Adipocyte (in vitro differentiated cells): ENCODE measurements at regions not wholly inside any gene's neighbourhood (a gene's known extent, or its start where the extent isn't known, plus 50 kb on each side); places are given as distances from the start of the nearest gene placed in this dataset.

Experiments used
- DNase-seq: peaks from one replicate; pipeline ENCODE4 v3.0.0-alpha.2; 2015; ENCODE audit warnings: low read depth
- H3K27me3 ChIP-seq: replicated peaks from 2 replicates; pipeline ENCODE4 v1.7.0; 2013; ENCODE audit warnings: mild to moderate bottlenecking, low read length, moderate library complexity; ENCODE audit not compliant: control insufficient read depth, insufficient read depth
- H3K36me3 ChIP-seq: 2 replicates; pipeline ENCODE4 v1.7.0; 2013; ENCODE audit warnings: low read length, mild to moderate bottlenecking, moderate library complexity; ENCODE audit not compliant: control insufficient read depth, insufficient read depth, severe bottlenecking
- H3K4me1 ChIP-seq: 2 replicates; pipeline ENCODE4 v1.7.0; 2013; ENCODE audit warnings: mild to moderate bottlenecking, low read length, moderate library complexity; ENCODE audit not compliant: control insufficient read depth, insufficient read depth
- H3K4me3 ChIP-seq: 2 replicates; pipeline ENCODE4 v1.7.0; 2013; ENCODE audit warnings: mild to moderate bottlenecking, low read length, moderate library complexity
- H3K9ac ChIP-seq: 2 replicates; pipeline ENCODE4 v1.7.0; 2013; ENCODE audit warnings: mild to moderate bottlenecking, low read length, moderate library complexity
- H3K9me3 ChIP-seq: 2 replicates; pipeline ENCODE4 v1.7.0; 2013; ENCODE audit warnings: mild to moderate bottlenecking, low read length, moderate library complexity; ENCODE audit not compliant: control insufficient read depth

- no peak for DNase-seq
These were observed 1313.5 kb upstream of the WWC1 start for GRCh38 chr5:166977911-166978422.

GRCh38 chr5:166979307-166979895 is 1312.0 kb upstream of the WWC1 start:
- DNase-seq, result peak; percentile 4
- peak overlapping the region; percentile 72 for H3K4me3 ChIP-seq
- no peak overlapping the region for H3K9ac ChIP-seq
- H3K36me3 ChIP-seq, result no peaks in the 10 kb centered on the region
- no peaks in the 10 kb centered on the region for H3K9me3 ChIP-seq
- H3K27me3 ChIP-seq, result peaks cover 54% of the 10 kb centered on the region
- peaks cover 5% of the 10 kb centered on the region for H3K4me1 ChIP-seq

More at GRCh38 chr5:166977911-166978422, 1313.5 kb upstream of the WWC1 start:
- Histone ChIP-seq H3K9me3 (no peaks in the 10 kb centered on the region), H3K9ac (no peak overlapping the region), H3K36me3 (no peaks in the 10 kb centered on the region), H3K4me1 (peaks cover 5% of the 10 kb centered on the region), H3K27me3 (peaks cover 54% of the 10 kb centered on the region), H3K4me3 (no peak overlapping the region)

- no peaks in the 10 kb centered on the region for H3K36me3 ChIP-seq
- peaks cover 51% of the 10 kb centered on the region for H3K27me3 ChIP-seq
- no peak overlapping the region for H3K9ac ChIP-seq
- H3K4me1 ChIP-seq, result peaks cover 5% of the 10 kb centered on the region
- no peaks in the 10 kb centered on the region for H3K9me3 ChIP-seq
- DNase-seq, result no peak
- H3K4me3 ChIP-seq, result no peak overlapping the region
These were observed 1310.8 kb upstream of the WWC1 start for GRCh38 chr5:166980666-166981065.

GRCh38 chr5:166982226-166982625 is 1309.2 kb upstream of the WWC1 start:
- Histone ChIP-seq H3K9ac (no peak overlapping the region), H3K4me3 (no peak overlapping the region), H3K4me1 (peaks cover 5% of the 10 kb centered on the region), H3K36me3 (no peaks in the 10 kb centered on the region), H3K9me3 (no peaks in the 10 kb centered on the region), H3K27me3 (peaks cover 43% of the 10 kb centered on the region)
- DNase-seq, result no peak

GRCh38 chr5:166991601-166992000 is 1299.8 kb upstream of the WWC1 start:
- no peaks in the 10 kb centered on the region for H3K27me3 ChIP-seq
- H3K9me3 ChIP-seq, result no peaks in the 10 kb centered on the region
- no peak overlapping the region for H3K9ac ChIP-seq
- DNase-seq, result no peak
- H3K36me3 ChIP-seq, result no peaks in the 10 kb centered on the region
- H3K4me1 ChIP-seq, result peaks cover 4% of the 10 kb centered on the region
- H3K4me3 ChIP-seq, result no peak overlapping the region

- DNase-seq, result no peak
- Histone ChIP-seq H3K27me3 (no peaks in the 10 kb centered on the region), H3K4me1 (peaks cover 4% of the 10 kb centered on the region), H3K9ac (no peak overlapping the region), H3K4me3 (no peak overlapping the region), H3K36me3 (no peaks in the 10 kb centered on the region), H3K9me3 (no peaks in the 10 kb centered on the region)
These were observed 1299.3 kb upstream of the WWC1 start for GRCh38 chr5:166992108-166992507.

- Histone ChIP-seq H3K36me3 (no peaks in the 10 kb centered on the region), H3K4me1 (peaks cover 4% of the 10 kb centered on the region), H3K27me3 (no peaks in the 10 kb centered on the region), H3K4me3 (no peak overlapping the region), H3K9ac (no peak overlapping the region), H3K9me3 (peaks cover 1% of the 10 kb centered on the region)
- no peak for DNase-seq
These were observed 1298.3 kb upstream of the WWC1 start for GRCh38 chr5:166992874-166993722.

- Histone ChIP-seq H3K9me3 (peaks cover 3% of the 10 kb centered on the region), H3K4me1 (peaks cover 4% of the 10 kb centered on the region), H3K4me3 (no peak overlapping the region), H3K27me3 (no peaks in the 10 kb centered on the region), H3K9ac (no peak overlapping the region), H3K36me3 (no peaks in the 10 kb centered on the region)
- no peak for DNase-seq
These were observed 1297.2 kb upstream of the WWC1 start for GRCh38 chr5:166994226-166994625.

GRCh38 chr5:167001246-167001645 is 1290.2 kb upstream of the WWC1 start:
- no peak overlapping the region for H3K4me3 ChIP-seq

GRCh38 chr5:167008705-167009104 is 1282.7 kb upstream of the WWC1 start:
- no peak for DNase-seq

More at GRCh38 chr5:167001246-167001645, 1290.2 kb upstream of the WWC1 start:
- Histone ChIP-seq H3K9me3 (peaks cover 8% of the 10 kb centered on the region), H3K4me1 (no peaks in the 10 kb centered on the region), H3K9ac (no peak overlapping the region), H3K27me3 (no peaks in the 10 kb centered on the region), H3K36me3 (no peaks in the 10 kb centered on the region)
- no peak for DNase-seq

GRCh38 chr5:167011196-167011595 is 1280.2 kb upstream of the WWC1 start:
- Histone ChIP-seq H3K4me1 (no peaks in the 10 kb centered on the region), H3K36me3 (no peaks in the 10 kb centered on the region), H3K4me3 (no peak overlapping the region), H3K9ac (no peak overlapping the region), H3K9me3 (no peaks in the 10 kb centered on the region), H3K27me3 (no peaks in the 10 kb centered on the region)
- DNase-seq, result no peak

More at GRCh38 chr5:167008705-167009104, 1282.7 kb upstream of the WWC1 start:
- H3K27me3 ChIP-seq, result no peaks in the 10 kb centered on the region
- no peaks in the 10 kb centered on the region for H3K9me3 ChIP-seq
- H3K36me3 ChIP-seq, result no peaks in the 10 kb centered on the region
- no peak overlapping the region for H3K9ac ChIP-seq
- H3K4me1 ChIP-seq, result no peaks in the 10 kb centered on the region
- no peak overlapping the region for H3K4me3 ChIP-seq
